Suprapubic skin (tissue), 4 donors: ENCODE measurements at regions not wholly inside any gene's neighbourhood (a gene's known extent, or its start where the extent isn't known, plus 50 kb on each side); places are given as distances from the start of the nearest gene placed in this dataset.

Experiments used
- DNase-seq, 2 donors: peaks; one replicate each; pipeline ENCODE4 v3.0.0-alpha.2; 2019; ENCODE audit warnings: low spot score in 2 of 2
- H3K27ac ChIP-seq: fragments of 200-600 bp; sonication (generic); one replicate; pipeline ENCODE4 v1.5.1; 2019
- H3K27me3 ChIP-seq: fragments of 200-600 bp; sonication (generic); one replicate; pipeline ENCODE4 v1.5.1; 2019
- H3K36me3 ChIP-seq: fragments of 200-600 bp; sonication (generic); one replicate; pipeline ENCODE4 v1.5.1; 2019
- H3K4me1 ChIP-seq: fragments of 200-600 bp; sonication (generic); one replicate; pipeline ENCODE4 v1.5.1; 2019
- H3K4me3 ChIP-seq: fragments of 200-600 bp; sonication (generic); one replicate; pipeline ENCODE4 v1.5.1; 2019; ENCODE audit warnings: mild to moderate bottlenecking
- H3K9me3 ChIP-seq: fragments of 200-600 bp; sonication (generic); one replicate; pipeline ENCODE4 v1.5.1; 2019
- CTCF ChIP-seq, 2 donors: fragments of 200-600 bp in 1 of 2; fragments of 450-650 bp in 1 of 2; sonication (generic) in 1 of 2; IDR thresholded peaks; one replicate each; pipeline ENCODE4 v1.5.1; 2016 to 2019; ENCODE audit warnings: antibody characterized with exemption in 2 of 2, mild to moderate bottlenecking in 1 of 2, moderate library complexity in 1 of 2
- EP300 ChIP-seq: sonication (generic); formaldehyde crosslinking; IDR thresholded peaks from one replicate; pipeline ENCODE4 v1.6.1; 2017; ENCODE audit warnings: antibody characterized with exemption
- POLR2A ChIP-seq, 2 donors: fragments of 450-650 bp; IDR thresholded peaks; one replicate each; pipeline ENCODE4 v1.6.1; 2017; ENCODE audit warnings: antibody characterized with exemption in 2 of 2, mild to moderate bottlenecking in 2 of 2, moderate library complexity in 2 of 2
- POLR2AphosphoS5 ChIP-seq, 3 donors: sonication (generic); formaldehyde crosslinking; IDR thresholded peaks; one replicate each; pipeline ENCODE4 v1.6.1; 2017; ENCODE audit warnings: antibody characterized with exemption in 3 of 3
- WGBS: methylation state at CpG from one replicate; pipeline ENCODE4 v1.1.5; 2018; 5-methylcytosine and 5-hydroxymethylcytosine counted together

DNA sequence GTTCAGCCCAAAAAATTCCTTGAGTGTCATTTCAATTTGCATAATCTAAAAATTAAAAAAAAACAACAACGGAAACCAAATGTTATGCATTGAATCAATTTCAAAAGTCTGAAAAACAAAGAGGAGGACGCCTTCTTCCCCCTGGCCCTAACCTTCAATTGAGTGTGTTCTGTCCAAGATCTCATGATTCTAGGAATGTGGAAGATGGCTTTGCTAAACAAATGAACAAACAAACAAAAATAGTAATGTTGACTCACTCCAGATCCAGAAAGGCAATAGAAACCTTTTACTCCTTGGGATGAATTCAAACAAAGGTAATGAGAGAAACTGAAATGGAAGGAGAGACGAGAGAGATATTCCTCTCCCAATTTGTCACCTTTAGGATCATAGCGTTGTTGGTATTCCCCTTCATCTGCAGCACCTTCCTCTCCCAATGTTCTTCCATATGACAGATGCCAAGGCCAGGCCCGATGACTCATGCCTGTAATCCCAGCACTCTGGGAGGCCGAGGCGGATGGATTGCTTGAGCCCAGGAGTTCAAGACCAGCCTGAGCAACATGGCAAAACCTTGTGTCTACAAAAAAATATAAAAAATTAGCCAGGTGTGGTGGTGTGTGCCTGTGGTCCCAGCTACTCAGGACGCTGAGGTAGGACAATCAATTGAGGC, 109.2 kb upstream of the ADGRF1 start:
- H3K27ac ChIP-seq = no peak overlapping the region
- H3K27me3 ChIP-seq = no peaks in the 10 kb centered on the region
- no peak overlapping the region for H3K4me3 ChIP-seq
- no peaks in the 10 kb centered on the region for H3K4me1 ChIP-seq
- 70% methylated on average over 8 of the region's 8 CpGs for WGBS
- no peak for DNase-seq
- TF ChIP-seq POLR2A (IDR thresholded peaks at IDR 0.05) = no peak
- TF ChIP-seq POLR2AphosphoS5 (IDR thresholded peaks at IDR 0.05) = no peak
- no peak for TF ChIP-seq EP300
- no peak for TF ChIP-seq CTCF (IDR thresholded peaks at IDR 0.05)
- no peaks in the 10 kb centered on the region for H3K36me3 ChIP-seq
- no peaks in the 10 kb centered on the region for H3K9me3 ChIP-seq

DNA sequence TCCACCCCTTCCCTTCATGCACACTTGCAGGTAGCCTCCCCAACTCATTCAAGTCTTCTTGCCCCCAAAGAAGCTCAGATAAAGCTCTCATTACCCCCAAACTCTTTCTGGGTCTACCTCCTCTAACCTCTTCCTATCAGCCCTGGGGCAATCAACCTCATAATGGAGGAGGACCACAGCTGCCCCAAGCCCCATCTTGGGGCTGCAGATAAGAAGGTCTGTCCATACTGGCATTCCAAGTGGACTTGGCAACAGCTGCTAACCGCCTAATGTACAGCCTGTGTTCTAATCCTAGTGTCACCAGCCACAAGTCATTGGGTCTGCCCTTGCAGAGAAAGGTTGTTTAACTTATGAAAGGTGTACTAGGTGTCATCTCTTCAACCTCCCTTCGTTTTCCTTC, 107.4 kb upstream of the ADGRF1 start:
- Histone ChIP-seq H3K27ac (no peak overlapping the region), H3K4me1 (no peaks in the 10 kb centered on the region), H3K4me3 (no peak overlapping the region), H3K9me3 (no peaks in the 10 kb centered on the region), H3K27me3 (no peaks in the 10 kb centered on the region), H3K36me3 (no peaks in the 10 kb centered on the region)
- DNase-seq = no peak
- TF ChIP-seq CTCF (IDR thresholded peaks at IDR 0.05) (no peak), EP300 (no peak)
- WGBS = 67% methylated on average over 2 of the region's 2 CpGs

DNA sequence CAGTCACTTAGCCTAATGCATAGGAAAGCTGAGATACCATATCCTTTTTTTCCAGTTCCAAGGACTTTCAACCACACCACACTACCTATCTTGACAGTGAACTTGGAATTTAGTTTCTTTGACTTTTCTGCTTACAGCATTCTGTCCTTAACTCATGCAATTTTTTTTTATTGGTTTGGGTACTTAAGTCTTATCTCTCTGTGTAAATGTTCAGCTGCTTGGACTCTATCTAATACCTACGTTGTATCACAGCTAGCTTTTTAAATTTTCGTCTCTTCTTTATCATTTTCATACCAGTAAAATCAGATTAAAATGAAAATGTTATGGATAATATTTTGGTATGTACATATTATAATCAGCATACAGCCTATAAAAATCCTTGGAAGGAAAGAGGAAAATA, 106.9 kb upstream of the ADGRF1 start:
- Histone ChIP-seq H3K36me3 (no peaks in the 10 kb centered on the region), H3K4me3 (no peak overlapping the region), H3K4me1 (no peaks in the 10 kb centered on the region), H3K9me3 (no peaks in the 10 kb centered on the region), H3K27me3 (no peaks in the 10 kb centered on the region), H3K27ac (no peak overlapping the region)
- DNase-seq = no peak
- WGBS = 85% methylated on average over 2 of the region's 2 CpGs
- no peak for TF ChIP-seq CTCF (IDR thresholded peaks at IDR 0.05)
- TF ChIP-seq POLR2AphosphoS5 (IDR thresholded peaks at IDR 0.05) = no peak
- TF ChIP-seq EP300 = no peak
- TF ChIP-seq POLR2A (IDR thresholded peaks at IDR 0.05) = no peak

DNA sequence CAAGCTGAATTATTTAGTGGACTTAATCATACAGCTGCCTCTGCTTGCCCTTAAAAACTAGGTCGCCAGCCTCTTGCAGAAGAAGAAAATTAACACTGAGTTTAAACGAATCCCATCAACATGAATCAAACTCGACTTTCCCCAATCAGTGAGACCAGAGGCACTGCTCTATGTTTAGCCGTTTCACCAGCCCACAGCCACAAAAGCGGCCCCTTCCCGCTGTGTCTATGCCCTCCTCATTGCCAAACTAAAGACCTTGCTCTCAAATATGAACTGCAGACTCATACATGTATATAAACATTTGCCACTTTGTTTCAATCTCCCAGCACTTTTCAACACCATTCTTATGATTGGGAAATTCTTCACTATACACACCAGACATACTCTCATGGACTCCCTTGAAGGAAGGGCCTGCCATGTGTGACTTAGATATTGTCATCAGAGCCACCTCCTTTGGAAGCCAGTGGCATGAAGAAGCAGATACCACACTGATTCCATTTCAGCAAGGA, 105.8 kb upstream of the ADGRF1 start:
- DNase-seq = no peak
- Histone ChIP-seq H3K4me3 (no peak overlapping the region), H3K9me3 (no peaks in the 10 kb centered on the region), H3K27ac (no peak overlapping the region), H3K36me3 (no peaks in the 10 kb centered on the region), H3K27me3 (no peaks in the 10 kb centered on the region), H3K4me1 (no peaks in the 10 kb centered on the region)
- TF ChIP-seq EP300 (no peak), CTCF (IDR thresholded peaks at IDR 0.05) (no peak), POLR2A (IDR thresholded peaks at IDR 0.05) (no peak), POLR2AphosphoS5 (IDR thresholded peaks at IDR 0.05) (no peak)
- 81% methylated on average over 6 of the region's 6 CpGs for WGBS

GRCh38 chr6:47147175-47147727, 105.1 kb upstream of the ADGRF1 start:
- no peak overlapping the region for H3K27ac ChIP-seq
- no peak for DNase-seq
- WGBS = 55% methylated on average over 5 of the region's 5 CpGs

More at GRCh38 chr6:47147175-47147727, 105.1 kb upstream of the ADGRF1 start:
- Histone ChIP-seq H3K36me3 (no peaks in the 10 kb centered on the region), H3K4me1 (no peaks in the 10 kb centered on the region), H3K27me3 (no peaks in the 10 kb centered on the region), H3K4me3 (no peak overlapping the region), H3K9me3 (no peaks in the 10 kb centered on the region)
- TF ChIP-seq CTCF (IDR thresholded peaks at IDR 0.05) (no peak), EP300 (no peak), POLR2AphosphoS5 (IDR thresholded peaks at IDR 0.05) (no peak), POLR2A (IDR thresholded peaks at IDR 0.05) (no peak)
